ENCODE measurements at regions not wholly inside any gene's neighbourhood (a gene's known extent, or its start where the extent isn't known, plus 50 kb on each side); places are given as distances from the start of the nearest gene placed in this dataset.

GRCh38 chr2:52622266-52622665 lies 1145.3 kb upstream of the CHAC2 start:
- POLR2A ChIA-PET (ENCODE audit: low non-redundant PET) = no interaction called here

GRCh38 chr2:52613064-52613463 lies 1154.5 kb upstream of the CHAC2 start:
- Histone ChIP-seq H3K36me3 (ENCODE audit: insufficient read depth, low read length, poor library complexity, severe bottlenecking) (no peaks in the 10 kb centered on the region), H3K9me3 (ENCODE audit: low read depth, low read length, poor library complexity, severe bottlenecking) (no peaks in the 10 kb centered on the region), H3K4me1 (ENCODE audit: insufficient read depth, low read length, poor library complexity, severe bottlenecking) (no peaks in the 10 kb centered on the region), H3K27me3 (replicated peaks; ENCODE audit: insufficient read depth, low read depth, low read length, poor library complexity) (no peaks in the 10 kb centered on the region), H3K4me3 (ENCODE audit: low read depth, low read length, poor library complexity, severe bottlenecking) (no peak overlapping the region), H3K27ac (ENCODE audit: low read depth, low read length, poor library complexity, severe bottlenecking) (no peak overlapping the region)
- TF ChIP-seq, protein P1, sequence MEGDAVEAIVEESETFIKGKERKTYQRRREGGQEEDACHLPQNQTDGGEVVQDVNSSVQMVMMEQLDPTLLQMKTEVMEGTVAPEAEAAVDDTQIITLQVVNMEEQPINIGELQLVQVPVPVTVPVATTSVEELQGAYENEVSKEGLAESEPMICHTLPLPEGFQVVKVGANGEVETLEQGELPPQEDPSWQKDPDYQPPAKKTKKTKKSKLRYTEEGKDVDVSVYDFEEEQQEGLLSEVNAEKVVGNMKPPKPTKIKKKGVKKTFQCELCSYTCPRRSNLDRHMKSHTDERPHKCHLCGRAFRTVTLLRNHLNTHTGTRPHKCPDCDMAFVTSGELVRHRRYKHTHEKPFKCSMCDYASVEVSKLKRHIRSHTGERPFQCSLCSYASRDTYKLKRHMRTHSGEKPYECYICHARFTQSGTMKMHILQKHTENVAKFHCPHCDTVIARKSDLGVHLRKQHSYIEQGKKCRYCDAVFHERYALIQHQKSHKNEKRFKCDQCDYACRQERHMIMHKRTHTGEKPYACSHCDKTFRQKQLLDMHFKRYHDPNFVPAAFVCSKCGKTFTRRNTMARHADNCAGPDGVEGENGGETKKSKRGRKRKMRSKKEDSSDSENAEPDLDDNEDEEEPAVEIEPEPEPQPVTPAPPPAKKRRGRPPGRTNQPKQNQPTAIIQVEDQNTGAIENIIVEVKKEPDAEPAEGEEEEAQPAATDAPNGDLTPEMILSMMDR (conservative IDR thresholded peaks at IDR 0.05; ENCODE audit: low read depth, low read length) = no peak
- no peak for TF ChIP-seq EZH2 (IDR thresholded peaks at IDR 0.05; ENCODE audit: borderline replicate concordance, low read depth, low read length, poor library complexity, severe bottlenecking)
- no TSS peak for BruUV-seq (replicated peaks)
- intact Hi-C loops (cut with micrococcal nuclease; ENCODE audit: unreplicated experiment) = no loop called here
- CTCF ChIA-PET = no interaction called here
- POLR2A ChIA-PET (ENCODE audit: low non-redundant PET) = no interaction called here
- no peak for DNase-seq (ENCODE audit: low spot score)

More at GRCh38 chr2:52622266-52622665, 1145.3 kb upstream of the CHAC2 start:
- CTCF ChIA-PET = no interaction called here
- BruUV-seq (replicated peaks) = no TSS peak
- Histone ChIP-seq H3K27me3 (replicated peaks; ENCODE audit: insufficient read depth, low read depth, low read length, poor library complexity) (no peaks in the 10 kb centered on the region), H3K36me3 (ENCODE audit: insufficient read depth, low read length, poor library complexity, severe bottlenecking) (no peaks in the 10 kb centered on the region), H3K27ac (ENCODE audit: low read depth, low read length, poor library complexity, severe bottlenecking) (no peak overlapping the region), H3K4me3 (ENCODE audit: low read depth, low read length, poor library complexity, severe bottlenecking) (no peak overlapping the region), H3K4me1 (ENCODE audit: insufficient read depth, low read length, poor library complexity, severe bottlenecking) (no peaks in the 10 kb centered on the region), H3K9me3 (ENCODE audit: low read depth, low read length, poor library complexity, severe bottlenecking) (no peaks in the 10 kb centered on the region)
- DNase-seq (ENCODE audit: low spot score) = no peak
- TF ChIP-seq EZH2 (IDR thresholded peaks at IDR 0.05; ENCODE audit: borderline replicate concordance, low read depth, low read length, poor library complexity, severe bottlenecking) = no peak
- TF ChIP-seq, protein P1 (conservative IDR thresholded peaks at IDR 0.05; ENCODE audit: low read depth, low read length) = no peak
- intact Hi-C loops (cut with micrococcal nuclease; ENCODE audit: unreplicated experiment) = no loop called here

- TF ChIP-seq, protein P1 (conservative IDR thresholded peaks at IDR 0.05; ENCODE audit: low read depth, low read length) = no peak
- no peak for TF ChIP-seq EZH2 (IDR thresholded peaks at IDR 0.05; ENCODE audit: borderline replicate concordance, low read depth, low read length, poor library complexity, severe bottlenecking)
- no peaks in the 10 kb centered on the region for H3K9me3 ChIP-seq (ENCODE audit: low read depth, low read length, poor library complexity, severe bottlenecking)
- no peak overlapping the region for H3K4me3 ChIP-seq (ENCODE audit: low read depth, low read length, poor library complexity, severe bottlenecking)
- H3K36me3 ChIP-seq (ENCODE audit: insufficient read depth, low read length, poor library complexity, severe bottlenecking) = no peaks in the 10 kb centered on the region
- no TSS peak for BruUV-seq (replicated peaks)
- no peak overlapping the region for H3K27ac ChIP-seq (ENCODE audit: low read depth, low read length, poor library complexity, severe bottlenecking)
- H3K4me1 ChIP-seq (ENCODE audit: insufficient read depth, low read length, poor library complexity, severe bottlenecking) = no peaks in the 10 kb centered on the region
- POLR2A ChIA-PET (ENCODE audit: low non-redundant PET) = no interaction called here
- no peak for DNase-seq (ENCODE audit: low spot score)
- intact Hi-C loops (cut with micrococcal nuclease; ENCODE audit: unreplicated experiment) = no loop called here
- CTCF ChIA-PET = no interaction called here
- no peaks in the 10 kb centered on the region for H3K27me3 ChIP-seq (replicated peaks; ENCODE audit: insufficient read depth, low read depth, low read length, poor library complexity)
Measured at GRCh38 chr2:52611759-52612158, 1155.8 kb upstream of the CHAC2 start.
